Right cardiac atrium (tissue), 5 donors: ENCODE measurements at regions not wholly inside any gene's neighbourhood (a gene's known extent, or its start where the extent isn't known, plus 50 kb on each side); places are given as distances from the start of the nearest gene placed in this dataset.

ENCODE experiments used
- ATAC-seq, 2 donors: fragments of 200-7000 bp; cut with Tn5 transposase; one replicate each; pipeline versions ENCODE4 v1.8.0 to v1.9.1; 2020; ENCODE audit warnings: moderate library complexity in 2 of 2, mild to moderate bottlenecking in 1 of 2
- DNase-seq, 3 donors: peaks; one replicate each; pipeline ENCODE4 v3.0.0-alpha.2; 2020
- H3K27ac ChIP-seq: one replicate; pipeline ENCODE4 v1.5.1; 2013; ENCODE audit warnings: mild to moderate bottlenecking, low read length, control low read depth, moderate library complexity
- H3K27me3 ChIP-seq: one replicate; pipeline ENCODE4 v1.6.1; 2013; ENCODE audit not compliant: control insufficient read depth, insufficient read depth
- H3K4me1 ChIP-seq: one replicate; pipeline ENCODE4 v1.6.1; 2013; ENCODE audit warnings: low read length; ENCODE audit not compliant: control insufficient read depth, insufficient read depth
- H3K4me3 ChIP-seq: one replicate; pipeline ENCODE4 v1.5.1; 2013; ENCODE audit warnings: low read length, control low read depth
- H3K9me3 ChIP-seq: one replicate; pipeline ENCODE4 v1.6.1; 2013; ENCODE audit warnings: low read length; ENCODE audit not compliant: control insufficient read depth
- WGBS: extraction: QIAGEN DNeasy Blood & Tissue Kit; methylation state at CpG from one replicate; pipeline ENCODE4 v1.1.7; 2013; 5-methylcytosine and 5-hydroxymethylcytosine counted together
- intact Hi-C, 4 donors: fragments of 100-400 bp; cut with DNase I; formaldehyde crosslinking; loops; one replicate each; pipeline versions ENCODE4 v1.11.0 to v1.14.0; 2022 to 2023
- donor health status: healthy with polysubstance abuse.
- donor health status: DM: no; HTN: yes; CAD: no.
- donor health status: DM: no; HTN: no; CAD: no.
- donor health status: DM: no; HTN: yes; CAD: no; lungs with severe emphysema.
- donor health status: DM: yes; HTN: yes; CAD: no.

GRCh38 chr11:126113012-126113411, 50.3 kb upstream of the CDON start:
- H3K27ac ChIP-seq: peak overlapping the region; percentile 50
- DNase-seq: peak in 1 of 3 donors; percentile 51
- peaks cover 34% of the 10 kb centered on the region for H3K4me1 ChIP-seq
- no peak overlapping the region for H3K4me3 ChIP-seq
- intact Hi-C loops: no loop called here
- H3K27me3 ChIP-seq: no peaks in the 10 kb centered on the region
- H3K9me3 ChIP-seq: no peaks in the 10 kb centered on the region
- ATAC-seq: no peak
- 55% methylated on average over 9 of the region's 9 CpGs for WGBS

- Histone ChIP-seq H3K4me3 (no peak overlapping the region), H3K9me3 (no peaks in the 10 kb centered on the region), H3K4me1 (peaks cover 34% of the 10 kb centered on the region), H3K27me3 (no peaks in the 10 kb centered on the region), H3K27ac (peak overlapping the region; percentile 60)
- DNase-seq (peak; percentile 69 to 87 (median 87)), ATAC-seq (no peak)
- 43% methylated on average over 14 of the region's 14 CpGs for WGBS
- intact Hi-C loops: no loop called here
Measured at GRCh38 chr11:126112547-126112946, 49.9 kb upstream of the CDON start.
